AG10803 (cell line): ENCODE measurements at regions not wholly inside any gene's neighbourhood (a gene's known extent, or its start where the extent isn't known, plus 50 kb on each side); places are given as distances from the start of the nearest gene placed in this dataset.

ENCODE experiments used
- DNase-seq: peaks from one replicate; pipeline ENCODE4 v3.0.0; 2010; ENCODE audit warnings: low read depth
- H3K4me3 ChIP-seq: 2 replicates; pipeline ENCODE4 v1.5.1; 2011; ENCODE audit warnings: mild to moderate bottlenecking, low read length, control low read depth
- TF ChIP-seq, protein P1 (sequence below): conservative IDR thresholded peaks from 2 replicates; pipeline ENCODE4 v1.5.1; 2011; ENCODE audit warnings: mild to moderate bottlenecking, low read length, control low read depth, inconsistent platforms

DNA sequence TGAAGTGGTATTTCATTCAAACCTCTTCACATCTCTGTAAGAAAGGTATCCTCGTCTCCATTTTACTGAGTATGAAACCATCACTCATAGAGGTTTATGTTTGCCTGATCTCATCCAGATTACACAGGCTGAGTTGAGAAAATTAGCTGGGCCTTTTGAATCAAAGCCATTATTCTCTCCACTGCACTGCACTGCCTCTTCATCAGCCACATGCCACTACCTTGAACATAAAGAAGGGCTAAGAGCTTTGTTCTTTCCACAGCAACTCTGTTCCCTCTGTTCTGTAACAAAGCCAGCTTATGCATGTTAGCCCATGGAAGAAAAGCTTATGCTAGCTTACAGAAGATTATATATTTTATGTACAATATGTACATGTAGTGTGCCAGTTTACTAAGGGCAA is 362.6 kb upstream of the DLGAP1 start:
- H3K4me3 ChIP-seq: no peak overlapping the region
- TF ChIP-seq, protein P1, sequence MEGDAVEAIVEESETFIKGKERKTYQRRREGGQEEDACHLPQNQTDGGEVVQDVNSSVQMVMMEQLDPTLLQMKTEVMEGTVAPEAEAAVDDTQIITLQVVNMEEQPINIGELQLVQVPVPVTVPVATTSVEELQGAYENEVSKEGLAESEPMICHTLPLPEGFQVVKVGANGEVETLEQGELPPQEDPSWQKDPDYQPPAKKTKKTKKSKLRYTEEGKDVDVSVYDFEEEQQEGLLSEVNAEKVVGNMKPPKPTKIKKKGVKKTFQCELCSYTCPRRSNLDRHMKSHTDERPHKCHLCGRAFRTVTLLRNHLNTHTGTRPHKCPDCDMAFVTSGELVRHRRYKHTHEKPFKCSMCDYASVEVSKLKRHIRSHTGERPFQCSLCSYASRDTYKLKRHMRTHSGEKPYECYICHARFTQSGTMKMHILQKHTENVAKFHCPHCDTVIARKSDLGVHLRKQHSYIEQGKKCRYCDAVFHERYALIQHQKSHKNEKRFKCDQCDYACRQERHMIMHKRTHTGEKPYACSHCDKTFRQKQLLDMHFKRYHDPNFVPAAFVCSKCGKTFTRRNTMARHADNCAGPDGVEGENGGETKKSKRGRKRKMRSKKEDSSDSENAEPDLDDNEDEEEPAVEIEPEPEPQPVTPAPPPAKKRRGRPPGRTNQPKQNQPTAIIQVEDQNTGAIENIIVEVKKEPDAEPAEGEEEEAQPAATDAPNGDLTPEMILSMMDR: no peak
- no peak for DNase-seq

DNA sequence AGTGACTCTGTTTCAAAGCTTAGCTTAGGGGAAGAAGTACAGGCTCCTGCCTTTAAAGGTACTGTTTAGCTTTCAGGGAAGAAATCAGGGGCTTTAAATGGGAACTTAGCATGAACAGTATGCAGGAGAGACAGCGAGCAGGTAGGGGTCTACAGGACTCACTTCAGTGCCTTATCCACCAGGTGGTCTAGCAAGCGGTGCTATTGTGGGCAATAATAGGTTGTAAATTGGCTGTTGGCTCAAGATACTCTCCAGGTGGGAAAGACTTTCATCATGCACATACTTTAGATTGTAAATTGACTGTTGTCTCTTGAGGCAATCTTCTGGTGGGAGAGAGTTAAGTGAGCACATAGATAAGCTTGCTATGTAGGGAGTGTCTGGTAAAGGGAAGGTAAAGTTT is 358.6 kb upstream of the DLGAP1 start:
- TF ChIP-seq, protein P1: no peak

DNA sequence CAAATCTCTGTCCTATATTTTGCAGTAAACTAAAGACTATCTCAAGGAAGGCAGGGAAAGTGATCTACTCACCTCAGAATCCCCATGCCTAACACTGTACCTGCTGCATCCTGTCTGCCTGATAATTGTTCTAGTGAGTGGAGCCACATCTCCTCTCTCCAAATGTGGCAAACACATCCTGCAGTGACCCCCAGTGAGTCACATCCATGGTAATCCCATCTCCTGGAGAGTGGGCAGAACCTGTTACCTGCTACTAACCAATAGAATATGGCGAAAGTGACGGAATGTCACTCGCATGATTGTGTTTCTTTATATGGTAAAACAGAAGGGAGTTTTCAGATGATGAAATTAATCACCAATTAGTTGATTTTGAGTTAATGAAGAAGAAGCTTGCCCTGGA is 353.8 kb upstream of the DLGAP1 start:
- no peak for DNase-seq
- no peak overlapping the region for H3K4me3 ChIP-seq
- TF ChIP-seq, protein P1: no peak

More for the DNA sequence above, 358.6 kb upstream of the DLGAP1 start:
- DNase-seq: no peak
- no peak overlapping the region for H3K4me3 ChIP-seq

DNA sequence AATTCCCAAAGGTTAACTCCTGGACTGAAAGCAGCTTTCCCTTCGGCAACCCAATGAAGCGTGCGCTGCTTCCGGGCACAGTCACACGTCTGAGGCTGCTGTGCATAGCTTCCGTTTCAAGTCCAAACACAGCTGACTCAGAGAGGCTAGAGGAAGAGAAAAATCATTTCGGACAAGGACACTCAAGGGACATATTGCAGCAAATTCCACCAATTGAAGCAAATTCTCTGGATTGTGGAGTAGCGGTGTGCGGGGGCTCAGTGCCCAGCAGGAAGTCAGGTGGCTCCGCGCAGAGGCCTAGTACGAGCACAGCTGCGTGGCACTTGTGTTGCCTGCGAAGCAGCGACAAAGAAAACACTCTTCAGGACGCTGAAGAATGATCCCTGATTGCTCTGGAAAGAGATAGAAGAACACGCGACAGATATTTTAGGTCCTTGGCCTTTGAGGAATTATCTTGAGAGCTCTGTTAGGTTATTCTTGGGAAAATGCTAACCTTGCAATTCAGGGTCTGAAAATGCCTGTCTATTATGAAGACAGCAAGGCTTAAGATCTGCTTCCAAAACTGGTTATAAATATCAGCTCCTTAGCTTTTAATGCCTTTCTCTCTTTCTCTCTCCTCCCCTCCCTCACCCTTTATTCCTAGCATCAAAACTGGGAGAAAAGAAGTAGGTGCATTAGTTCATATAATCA is 352.6 kb upstream of the DLGAP1 start:
- no peak for DNase-seq
- TF ChIP-seq, protein P1: no peak
- H3K4me3 ChIP-seq: no peak overlapping the region

DNA sequence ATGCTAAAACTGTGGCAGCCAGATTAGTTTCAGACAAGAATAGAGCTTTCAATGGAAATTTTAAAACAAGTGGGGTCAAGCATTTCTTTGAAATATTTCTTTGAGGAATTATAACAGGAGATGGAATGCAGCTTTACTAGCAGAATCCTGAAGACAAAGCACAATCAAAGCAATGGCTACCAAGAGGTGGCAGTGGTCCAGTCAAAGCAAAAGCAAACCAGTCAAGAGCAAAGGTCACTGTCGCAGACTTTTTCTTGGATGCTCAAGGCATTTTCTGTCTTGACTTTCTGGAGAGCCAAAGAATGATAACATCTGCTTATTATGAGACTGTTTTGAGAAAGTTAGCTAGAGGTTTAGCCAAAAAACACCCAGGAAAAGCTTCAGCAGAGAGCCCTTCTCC is 351.2 kb upstream of the DLGAP1 start:
- TF ChIP-seq, protein P1: no peak
- no peak overlapping the region for H3K4me3 ChIP-seq
- DNase-seq: no peak

DNA sequence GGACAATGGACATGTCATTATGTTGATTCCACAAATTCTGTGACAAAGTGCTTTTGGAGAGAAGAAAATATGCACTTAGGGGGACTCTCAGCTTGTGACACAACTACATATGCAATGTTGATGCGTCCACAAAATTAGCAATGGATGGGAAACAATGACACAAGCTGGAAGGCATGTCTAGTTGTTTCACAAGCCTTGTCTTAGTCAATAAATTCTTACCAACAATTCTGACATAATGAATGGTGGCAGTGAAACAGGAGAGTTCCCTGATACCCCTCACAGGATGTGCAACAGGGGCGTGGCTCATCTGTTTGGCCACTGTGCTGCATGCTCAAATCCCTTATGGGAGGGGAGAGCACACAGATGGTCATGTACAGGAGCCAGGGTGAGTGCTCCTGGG is 347.2 kb upstream of the DLGAP1 start:
- DNase-seq: no peak
- TF ChIP-seq, protein P1: no peak
- no peak overlapping the region for H3K4me3 ChIP-seq

DNA sequence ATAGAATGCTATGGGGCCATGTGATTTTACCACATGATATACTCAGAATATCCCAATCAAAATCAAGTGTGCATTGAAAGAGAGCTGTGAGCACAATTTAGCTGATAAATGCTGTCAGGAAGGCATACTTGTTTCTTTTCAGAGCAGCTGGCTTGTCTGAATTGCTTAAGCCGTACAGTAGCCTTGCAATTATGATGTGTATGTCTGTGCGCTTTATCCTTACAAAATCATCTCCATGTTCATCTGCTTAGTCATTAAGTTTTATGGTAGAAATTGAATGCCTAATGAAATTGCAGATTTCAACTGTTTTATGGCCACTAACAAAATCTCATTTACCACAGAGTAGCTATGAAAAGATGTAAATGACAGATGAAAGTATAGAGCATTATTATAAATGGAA is 346.0 kb upstream of the DLGAP1 start:
- DNase-seq: no peak
- TF ChIP-seq, protein P1: no peak
- H3K4me3 ChIP-seq: no peak overlapping the region
